ENCODE measurements at regions not wholly inside any gene's neighbourhood (a gene's known extent, or its start where the extent isn't known, plus 50 kb on each side); places are given as distances from the start of the nearest gene placed in this dataset.
"Not testable (repeated sequence)": the region's sequence is repeated elsewhere in the genome, so short reads cannot be mapped to it uniquely, and the experiment has no call there.

- DNase-seq (ENCODE audit: low read depth, low spot score) = no peak
Observed at GRCh38 chr16:26710450-26710849, 356.3 kb upstream of the C16orf82 start.

GRCh38 chr16:26712876-26713275 lies 353.9 kb upstream of the C16orf82 start:
- no peak for DNase-seq (ENCODE audit: low read depth, low spot score)

- DNase-seq (ENCODE audit: low read depth, low spot score) = no peak
Observed at GRCh38 chr16:26715969-26716368, 350.8 kb upstream of the C16orf82 start.

GRCh38 chr16:26717826-26718225 lies 348.9 kb upstream of the C16orf82 start:
- DNase-seq (ENCODE audit: low read depth, low spot score) = no peak

GRCh38 chr16:26721290-26721689 lies 345.4 kb upstream of the C16orf82 start:
- no peak for DNase-seq (ENCODE audit: low read depth, low spot score)

GRCh38 chr16:26721957-26722356 lies 344.8 kb upstream of the C16orf82 start:
- DNase-seq (ENCODE audit: low read depth, low spot score) = not testable (repeated sequence)

- DNase-seq (ENCODE audit: low read depth, low spot score) = no peak
Observed at GRCh38 chr16:26724189-26724588, 342.5 kb upstream of the C16orf82 start.

GRCh38 chr16:26727848-26728247 lies 338.9 kb upstream of the C16orf82 start:
- no peak for DNase-seq (ENCODE audit: low read depth, low spot score)

GRCh38 chr16:26729951-26730541 lies 336.7 kb upstream of the C16orf82 start:
- DNase-seq (ENCODE audit: low read depth, low spot score) = no peak

GRCh38 chr16:26731729-26732128 lies 335.0 kb upstream of the C16orf82 start:
- no peak for DNase-seq (ENCODE audit: low read depth, low spot score)

- no peak for DNase-seq (ENCODE audit: low read depth, low spot score)
Observed at GRCh38 chr16:26733710-26734109, 333.0 kb upstream of the C16orf82 start.

GRCh38 chr16:26735521-26735920 lies 331.2 kb upstream of the C16orf82 start:
- no peak for DNase-seq (ENCODE audit: low read depth, low spot score)

GRCh38 chr16:26736084-26736483 lies 330.6 kb upstream of the C16orf82 start:
- DNase-seq (ENCODE audit: low read depth, low spot score) = no peak

- no peak for DNase-seq (ENCODE audit: low read depth, low spot score)
Observed at GRCh38 chr16:26740771-26741170, 326.0 kb upstream of the C16orf82 start.

GRCh38 chr16:26742040-26742439 lies 324.7 kb upstream of the C16orf82 start:
- no peak for DNase-seq (ENCODE audit: low read depth, low spot score)

GRCh38 chr16:26744430-26744829 lies 322.3 kb upstream of the C16orf82 start:
- DNase-seq (ENCODE audit: low read depth, low spot score) = no peak

GRCh38 chr16:26747760-26748159 lies 319.0 kb upstream of the C16orf82 start:
- no peak for DNase-seq (ENCODE audit: low read depth, low spot score)

- no peak for DNase-seq (ENCODE audit: low read depth, low spot score)
Observed at GRCh38 chr16:26749072-26749471, 317.7 kb upstream of the C16orf82 start.

- no peak for DNase-seq (ENCODE audit: low read depth, low spot score)
Observed at GRCh38 chr16:26752166-26752565, 314.6 kb upstream of the C16orf82 start.

GRCh38 chr16:26756633-26757032 lies 310.1 kb upstream of the C16orf82 start:
- no peak for DNase-seq (ENCODE audit: low read depth, low spot score)

GRCh38 chr16:26762594-26762993 lies 304.1 kb upstream of the C16orf82 start:
- no peak for DNase-seq (ENCODE audit: low read depth, low spot score)

- DNase-seq (ENCODE audit: low read depth, low spot score) = no peak
Observed at GRCh38 chr16:26765087-26765486, 301.6 kb upstream of the C16orf82 start.

- no peak for DNase-seq (ENCODE audit: low read depth, low spot score)
Observed at GRCh38 chr16:26768385-26769010, 298.2 kb upstream of the C16orf82 start.

- no peak for DNase-seq (ENCODE audit: low read depth, low spot score)
Observed at GRCh38 chr16:26770547-26770946, 296.2 kb upstream of the C16orf82 start.
